Uterus (tissue), 3 donors: ENCODE measurements at regions not wholly inside any gene's neighbourhood (a gene's known extent, or its start where the extent isn't known, plus 50 kb on each side); places are given as distances from the start of the nearest gene placed in this dataset.
"Not testable (repeated sequence)": the region's sequence is repeated elsewhere in the genome, so short reads cannot be mapped to it uniquely, and the experiment has no call there.

Experiments used
- DNase-seq, 2 donors: peaks; one replicate each; pipeline ENCODE4 v3.0.0-alpha.2; 2019 to 2020
- H3K27ac ChIP-seq, 2 donors: fragments of 200-600 bp; sonication (generic); 1 replicate in 1 of 2; 2 replicates in 1 of 2; pipeline ENCODE4 v1.5.1; 2016 to 2018
- H3K27me3 ChIP-seq, 2 donors: fragments of 200-600 bp; sonication (generic); one replicate each; pipeline ENCODE4 v1.5.1; 2018 to 2019; ENCODE audit warnings: control low read depth in 1 of 2
- H3K36me3 ChIP-seq, 2 donors: fragments of 200-600 bp; sonication (generic); one replicate each; pipeline ENCODE4 v1.5.1; 2019; ENCODE audit warnings: control low read depth in 1 of 2
- H3K4me1 ChIP-seq, 2 donors: fragments of 200-600 bp; sonication (generic); one replicate each; pipeline ENCODE4 v1.5.1; 2018 to 2019; ENCODE audit warnings: control low read depth in 1 of 2
- H3K4me3 ChIP-seq, 2 donors: fragments of 200-600 bp; sonication (generic); 1 replicate in 1 of 2; 2 replicates in 1 of 2; pipeline ENCODE4 v1.5.1; 2018 to 2019; ENCODE audit warnings: mild to moderate bottlenecking in 1 of 2
- H3K9me3 ChIP-seq, 2 donors: fragments of 200-600 bp; sonication (generic); one replicate each; pipeline ENCODE4 v1.5.1; 2019; ENCODE audit warnings: control low read depth in 1 of 2
- POLR2A ChIP-seq, 2 donors: fragments of 450-650 bp; IDR thresholded peaks; one replicate each; pipeline ENCODE4 v1.6.1; 2016; ENCODE audit warnings: antibody characterized with exemption in 2 of 2, mild to moderate bottlenecking in 1 of 2, moderate library complexity in 1 of 2
- intact Hi-C: fragments of 100-400 bp; cut with DNase I; formaldehyde crosslinking; loops from one replicate; pipeline ENCODE4 v1.15.1; 2023; ENCODE audit warnings: low total_unique reads
- TF ChIP-seq, protein P1 (sequence below), 4 experiments: fragments of 200-600 bp in 2 of 4; fragments of 450-650 bp in 2 of 4; sonication (generic) in 2 of 4; IDR thresholded peaks; one replicate each; pipeline ENCODE4 v1.5.1; 2016 to 2019; ENCODE audit warnings: antibody characterized with exemption in 4 of 4, mild to moderate bottlenecking in 2 of 4, moderate library complexity in 1 of 4
- donor health status: DM: yes; HTN: yes; CAD: no.

DNA sequence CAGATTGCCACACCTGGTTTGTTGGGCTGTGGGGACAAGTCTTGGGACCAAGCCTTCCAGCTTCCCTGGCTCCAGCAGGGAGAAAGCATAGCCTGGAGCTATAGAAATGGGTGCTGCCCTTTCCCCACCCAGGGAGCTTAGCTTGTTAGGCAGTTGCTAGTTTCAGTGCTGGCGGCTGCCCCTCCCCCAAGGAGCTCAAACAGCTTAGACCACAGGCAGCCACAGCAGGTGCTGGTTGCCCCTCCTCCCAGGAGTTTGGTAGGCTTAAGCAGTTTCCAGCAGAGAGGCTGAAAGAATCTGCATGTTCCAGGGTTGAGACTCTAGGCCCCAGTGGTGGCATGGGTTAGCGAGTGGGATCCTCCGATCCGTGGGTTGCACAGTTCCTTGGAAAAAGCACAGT is 889.7 kb downstream of the IGSF11 start:
- H3K27ac ChIP-seq = no peak overlapping the region
- no peaks in the 10 kb centered on the region for H3K36me3 ChIP-seq
- no peaks in the 10 kb centered on the region for H3K9me3 ChIP-seq
- DNase-seq = no peak
- intact Hi-C loops = no loop called here
- no peak for TF ChIP-seq POLR2A (IDR thresholded peaks at IDR 0.05)
- TF ChIP-seq, protein P1, sequence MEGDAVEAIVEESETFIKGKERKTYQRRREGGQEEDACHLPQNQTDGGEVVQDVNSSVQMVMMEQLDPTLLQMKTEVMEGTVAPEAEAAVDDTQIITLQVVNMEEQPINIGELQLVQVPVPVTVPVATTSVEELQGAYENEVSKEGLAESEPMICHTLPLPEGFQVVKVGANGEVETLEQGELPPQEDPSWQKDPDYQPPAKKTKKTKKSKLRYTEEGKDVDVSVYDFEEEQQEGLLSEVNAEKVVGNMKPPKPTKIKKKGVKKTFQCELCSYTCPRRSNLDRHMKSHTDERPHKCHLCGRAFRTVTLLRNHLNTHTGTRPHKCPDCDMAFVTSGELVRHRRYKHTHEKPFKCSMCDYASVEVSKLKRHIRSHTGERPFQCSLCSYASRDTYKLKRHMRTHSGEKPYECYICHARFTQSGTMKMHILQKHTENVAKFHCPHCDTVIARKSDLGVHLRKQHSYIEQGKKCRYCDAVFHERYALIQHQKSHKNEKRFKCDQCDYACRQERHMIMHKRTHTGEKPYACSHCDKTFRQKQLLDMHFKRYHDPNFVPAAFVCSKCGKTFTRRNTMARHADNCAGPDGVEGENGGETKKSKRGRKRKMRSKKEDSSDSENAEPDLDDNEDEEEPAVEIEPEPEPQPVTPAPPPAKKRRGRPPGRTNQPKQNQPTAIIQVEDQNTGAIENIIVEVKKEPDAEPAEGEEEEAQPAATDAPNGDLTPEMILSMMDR (IDR thresholded peaks at IDR 0.05) = no peak
- no peak overlapping the region for H3K4me3 ChIP-seq
- H3K4me1 ChIP-seq = no peaks in the 10 kb centered on the region
- H3K27me3 ChIP-seq = no peaks in the 10 kb centered on the region

- intact Hi-C loops = no loop called here
- DNase-seq = no peak
- TF ChIP-seq POLR2A (IDR thresholded peaks at IDR 0.05) = no peak
These were observed 887.8 kb downstream of the IGSF11 start for GRCh38 chr3:118146658-118147375.

DNA sequence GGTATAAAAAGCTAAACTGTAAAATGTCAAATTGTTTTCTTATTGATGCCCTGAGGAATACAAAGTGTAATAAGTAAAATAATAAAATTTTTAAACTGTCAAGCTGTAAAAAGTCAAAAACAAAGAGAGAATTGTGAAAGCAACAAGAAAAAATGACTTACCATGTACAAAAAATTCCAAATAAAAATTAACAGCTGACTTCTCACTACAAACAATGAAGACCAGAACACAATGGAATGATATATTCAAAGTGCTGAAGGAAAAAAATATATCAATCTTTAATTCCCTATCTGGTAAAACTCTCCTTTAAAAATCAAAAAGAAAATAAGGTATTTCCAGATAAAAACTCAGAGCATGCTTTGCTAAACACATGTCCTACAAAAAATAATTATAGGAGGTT is 883.5 kb downstream of the IGSF11 start:
- no peaks in the 10 kb centered on the region for H3K36me3 ChIP-seq
- H3K4me3 ChIP-seq = no peak overlapping the region
- H3K27me3 ChIP-seq = no peaks in the 10 kb centered on the region
- H3K4me1 ChIP-seq = no peaks in the 10 kb centered on the region
- TF ChIP-seq, protein P1 (IDR thresholded peaks at IDR 0.05) = no peak
- TF ChIP-seq POLR2A (IDR thresholded peaks at IDR 0.05) = no peak
- no peak overlapping the region for H3K27ac ChIP-seq
- intact Hi-C loops = no loop called here
- DNase-seq = no peak
- H3K9me3 ChIP-seq = no peaks in the 10 kb centered on the region

More at GRCh38 chr3:118146658-118147375, 887.8 kb downstream of the IGSF11 start:
- no peaks in the 10 kb centered on the region for H3K36me3 ChIP-seq
- no peak overlapping the region for H3K27ac ChIP-seq
- no peak overlapping the region for H3K4me3 ChIP-seq
- no peaks in the 10 kb centered on the region for H3K9me3 ChIP-seq
- H3K27me3 ChIP-seq = no peaks in the 10 kb centered on the region
- H3K4me1 ChIP-seq = no peaks in the 10 kb centered on the region

DNA sequence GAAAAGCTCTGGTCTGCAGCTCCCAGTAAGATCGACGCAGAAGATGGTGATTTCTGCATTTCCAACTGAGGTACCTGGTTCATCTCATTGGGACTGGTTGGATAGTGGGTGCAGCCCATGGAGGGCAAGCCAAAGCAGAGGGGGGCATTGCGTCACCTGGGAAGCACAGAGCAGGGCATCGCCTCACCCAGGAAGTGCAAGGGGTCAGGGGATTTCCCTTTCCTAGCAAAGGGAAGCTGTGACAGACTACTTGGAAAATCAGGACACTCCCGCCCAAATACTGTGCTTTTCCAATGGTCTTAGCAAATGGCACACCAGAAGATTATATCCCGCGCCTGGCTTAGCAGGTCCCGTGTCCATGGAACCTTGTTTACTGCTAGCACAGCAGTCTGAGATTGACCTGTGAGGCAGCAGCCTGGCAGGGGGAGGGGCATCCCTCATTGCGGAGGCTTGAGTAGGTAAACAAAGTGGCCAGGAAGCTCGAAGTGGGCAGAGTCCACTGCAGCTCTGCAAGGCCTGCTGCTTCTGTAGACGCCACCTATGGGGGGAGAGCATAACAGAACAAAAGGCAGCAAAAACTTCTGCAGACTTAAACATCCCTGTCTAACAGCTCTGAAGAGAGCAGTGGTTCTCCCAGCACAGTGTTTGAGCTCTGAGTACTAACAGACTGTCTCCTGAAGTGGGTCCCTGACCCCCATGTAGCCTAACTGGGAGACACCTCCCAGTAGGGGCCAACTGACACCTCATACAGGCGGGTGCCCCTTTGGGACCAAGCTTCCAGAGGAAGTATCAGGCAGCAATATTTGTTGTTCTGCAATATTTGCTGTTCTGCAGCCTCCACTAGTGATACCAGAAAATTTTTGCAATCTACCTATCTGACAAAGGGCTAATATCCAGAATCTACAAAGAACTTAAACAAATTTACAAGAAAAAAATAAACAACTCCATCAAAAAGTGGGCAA is 871.7 kb downstream of the IGSF11 start:
- intact Hi-C loops, H3K9me3 ChIP-seq, DNase-seq, H3K4me1 ChIP-seq, H3K27ac ChIP-seq, H3K4me3 ChIP-seq, H3K36me3 ChIP-seq, H3K27me3 ChIP-seq: not testable (repeated sequence)

- Histone ChIP-seq H3K9me3 (no peaks in the 10 kb centered on the region), H3K27me3 (no peaks in the 10 kb centered on the region), H3K36me3 (no peaks in the 10 kb centered on the region), H3K4me3 (no peak overlapping the region), H3K4me1 (no peaks in the 10 kb centered on the region), H3K27ac (no peak overlapping the region)
- intact Hi-C loops = no loop called here
- no peak for TF ChIP-seq POLR2A (IDR thresholded peaks at IDR 0.05)
- TF ChIP-seq, protein P1 (IDR thresholded peaks at IDR 0.05) = no peak
- DNase-seq = no peak
These were observed 869.2 kb downstream of the IGSF11 start for GRCh38 chr3:118165413-118165812.

DNA sequence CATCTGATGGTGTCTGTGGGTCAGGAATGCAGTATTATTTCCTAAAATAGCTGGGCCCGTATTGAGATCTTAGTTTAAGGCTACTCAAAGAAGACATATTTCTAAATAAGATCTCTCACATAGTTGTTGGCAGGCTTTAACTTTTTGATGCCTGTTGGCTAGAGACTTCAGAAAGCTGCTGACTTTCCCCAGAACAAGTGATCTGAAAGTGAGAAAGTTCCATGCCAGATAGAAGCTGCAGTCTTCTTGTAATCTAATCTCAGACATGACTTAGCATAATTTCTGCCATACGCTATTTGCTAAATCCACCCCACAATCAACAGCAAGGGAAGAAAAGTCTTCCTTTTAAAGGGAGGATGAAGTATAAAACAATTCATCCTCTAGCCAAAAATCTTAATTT is 867.1 kb downstream of the IGSF11 start:
- Histone ChIP-seq H3K9me3 (no peaks in the 10 kb centered on the region), H3K27me3 (no peaks in the 10 kb centered on the region), H3K27ac (no peak overlapping the region), H3K36me3 (no peaks in the 10 kb centered on the region), H3K4me1 (no peaks in the 10 kb centered on the region), H3K4me3 (no peak overlapping the region)
- no peak for DNase-seq
- TF ChIP-seq, protein P1 (IDR thresholded peaks at IDR 0.05) = no peak
- TF ChIP-seq POLR2A (IDR thresholded peaks at IDR 0.05) = no peak
- intact Hi-C loops = no loop called here
